HUES6 (cell line): ENCODE measurements at regions not wholly inside any gene's neighbourhood (a gene's known extent, or its start where the extent isn't known, plus 50 kb on each side); places are given as distances from the start of the nearest gene placed in this dataset.
"Not testable (repeated sequence)": the region's sequence is repeated elsewhere in the genome, so short reads cannot be mapped to it uniquely, and the experiment has no call there.

Experiments
- H3K27ac ChIP-seq: 2 replicates; pipeline ENCODE4 v1.7.0; 2013; ENCODE audit warnings: low read depth, mild to moderate bottlenecking, low read length, inconsistent platforms
- H3K27me3 ChIP-seq: 2 replicates; pipeline ENCODE4 v1.6.1; 2013; ENCODE audit warnings: low read length; ENCODE audit not compliant: control insufficient read depth, insufficient read depth
- H3K36me3 ChIP-seq: 2 replicates; pipeline ENCODE4 v1.6.1; 2013; ENCODE audit warnings: low read length; ENCODE audit not compliant: control insufficient read depth, insufficient read depth
- H3K4me1 ChIP-seq: 2 replicates; pipeline ENCODE4 v1.6.1; 2013; ENCODE audit warnings: low read length; ENCODE audit not compliant: control insufficient read depth, insufficient read depth
- H3K4me3 ChIP-seq: 2 replicates; pipeline ENCODE4 v1.5.1; 2013; ENCODE audit warnings: low read depth, low read length
- H3K9ac ChIP-seq: one replicate; pipeline ENCODE4 v1.6.1; 2013; ENCODE audit warnings: mild to moderate bottlenecking, low read length
- H3K9me3 ChIP-seq: 2 replicates; pipeline ENCODE4 v1.6.1; 2013; ENCODE audit warnings: low read depth, low read length; ENCODE audit not compliant: control insufficient read depth, insufficient read depth

- H3K36me3 ChIP-seq, H3K27ac ChIP-seq, H3K9me3 ChIP-seq, H3K27me3 ChIP-seq, H3K9ac ChIP-seq, H3K4me3 ChIP-seq: not testable (repeated sequence)
- peaks cover 11% of the 10 kb centered on the region for H3K4me1 ChIP-seq
These were observed 262.8 kb upstream of the SMIM21 start for GRCh38 chr18:75690283-75690682.

GRCh38 chr18:75687626-75688025 is 260.1 kb upstream of the SMIM21 start:
- no peaks in the 10 kb centered on the region for H3K36me3 ChIP-seq
- no peaks in the 10 kb centered on the region for H3K27me3 ChIP-seq
- no peak overlapping the region for H3K9ac ChIP-seq
- no peak overlapping the region for H3K4me3 ChIP-seq
- no peaks in the 10 kb centered on the region for H3K9me3 ChIP-seq
- H3K4me1 ChIP-seq: no peaks in the 10 kb centered on the region
- H3K27ac ChIP-seq: no peak overlapping the region

GRCh38 chr18:75683426-75683825 is 255.9 kb upstream of the SMIM21 start:
- Histone ChIP-seq H3K9me3 (no peaks in the 10 kb centered on the region), H3K27ac (no peak overlapping the region), H3K4me3 (no peak overlapping the region), H3K27me3 (no peaks in the 10 kb centered on the region), H3K36me3 (no peaks in the 10 kb centered on the region), H3K9ac (no peak overlapping the region), H3K4me1 (no peaks in the 10 kb centered on the region)

- Histone ChIP-seq H3K9ac (no peak overlapping the region), H3K36me3 (no peaks in the 10 kb centered on the region), H3K9me3 (no peaks in the 10 kb centered on the region), H3K4me1 (no peaks in the 10 kb centered on the region), H3K27ac (no peak overlapping the region), H3K4me3 (no peak overlapping the region), H3K27me3 (no peaks in the 10 kb centered on the region)
These were observed 254.1 kb upstream of the SMIM21 start for GRCh38 chr18:75681538-75682115.

- H3K36me3 ChIP-seq: no peaks in the 10 kb centered on the region
- no peaks in the 10 kb centered on the region for H3K27me3 ChIP-seq
- H3K27ac ChIP-seq: no peak overlapping the region
- no peaks in the 10 kb centered on the region for H3K9me3 ChIP-seq
- H3K4me1 ChIP-seq: no peaks in the 10 kb centered on the region
- H3K9ac ChIP-seq: no peak overlapping the region
- no peak overlapping the region for H3K4me3 ChIP-seq
These were observed 251.8 kb upstream of the SMIM21 start for GRCh38 chr18:75679331-75679730.

GRCh38 chr18:75678627-75679026 is 251.1 kb upstream of the SMIM21 start:
- H3K9me3 ChIP-seq: no peaks in the 10 kb centered on the region
- H3K36me3 ChIP-seq: no peaks in the 10 kb centered on the region
- no peak overlapping the region for H3K27ac ChIP-seq
- no peaks in the 10 kb centered on the region for H3K4me1 ChIP-seq
- no peak overlapping the region for H3K4me3 ChIP-seq
- no peak overlapping the region for H3K9ac ChIP-seq
- H3K27me3 ChIP-seq: no peaks in the 10 kb centered on the region

GRCh38 chr18:75677696-75678455 is 250.4 kb upstream of the SMIM21 start:
- no peaks in the 10 kb centered on the region for H3K4me1 ChIP-seq
- no peaks in the 10 kb centered on the region for H3K36me3 ChIP-seq
- no peaks in the 10 kb centered on the region for H3K9me3 ChIP-seq
- no peak overlapping the region for H3K9ac ChIP-seq
- no peak overlapping the region for H3K4me3 ChIP-seq
- no peaks in the 10 kb centered on the region for H3K27me3 ChIP-seq
- no peak overlapping the region for H3K27ac ChIP-seq

- H3K9ac ChIP-seq: no peak overlapping the region
- no peak overlapping the region for H3K27ac ChIP-seq
- H3K9me3 ChIP-seq: peaks cover 26% of the 10 kb centered on the region
- no peak overlapping the region for H3K4me3 ChIP-seq
- H3K36me3 ChIP-seq: no peaks in the 10 kb centered on the region
- H3K27me3 ChIP-seq: no peaks in the 10 kb centered on the region
- H3K4me1 ChIP-seq: peaks cover 8% of the 10 kb centered on the region
These were observed 233.4 kb upstream of the SMIM21 start for GRCh38 chr18:75660932-75661331.

GRCh38 chr18:75659535-75660023 is 232.1 kb upstream of the SMIM21 start:
- Histone ChIP-seq H3K27ac (no peak overlapping the region), H3K36me3 (no peaks in the 10 kb centered on the region), H3K9ac (no peak overlapping the region), H3K4me1 (peaks cover 22% of the 10 kb centered on the region), H3K4me3 (no peak overlapping the region), H3K27me3 (no peaks in the 10 kb centered on the region), H3K9me3 (peaks cover 26% of the 10 kb centered on the region)

GRCh38 chr18:75658330-75658729 is 230.8 kb upstream of the SMIM21 start:
- no peaks in the 10 kb centered on the region for H3K27me3 ChIP-seq
- H3K36me3 ChIP-seq: no peaks in the 10 kb centered on the region
- H3K4me1 ChIP-seq: peaks cover 26% of the 10 kb centered on the region
- H3K9ac ChIP-seq: no peak overlapping the region
- H3K4me3 ChIP-seq: no peak overlapping the region
- H3K27ac ChIP-seq: no peak overlapping the region
- H3K9me3 ChIP-seq: peaks cover 26% of the 10 kb centered on the region

- Histone ChIP-seq H3K4me3 (no peak overlapping the region), H3K9ac (no peak overlapping the region), H3K4me1 (peaks cover 26% of the 10 kb centered on the region), H3K36me3 (no peaks in the 10 kb centered on the region), H3K27ac (no peak overlapping the region), H3K9me3 (peaks cover 26% of the 10 kb centered on the region), H3K27me3 (no peaks in the 10 kb centered on the region)
These were observed 229.2 kb upstream of the SMIM21 start for GRCh38 chr18:75656563-75657247.
